ENCODE measurements at regions not wholly inside any gene's neighbourhood (a gene's known extent, or its start where the extent isn't known, plus 50 kb on each side); places are given as distances from the start of the nearest gene placed in this dataset.

GRCh38 chr9:131808291-131808690 lies 68.4 kb upstream of the RAPGEF1 start:
- no peak for TF ChIP-seq EZH2phosphoT487 (IDR thresholded peaks at IDR 0.05; ENCODE audit: unreplicated experiment)
- no peak for TF ChIP-seq EZH2 (IDR thresholded peaks at IDR 0.05; ENCODE audit: low read depth, unreplicated experiment)
- no peak for TF ChIP-seq ZNF114 (CRISPR knock-in tag; IDR thresholded peaks at IDR 0.05)
- no peak for TF ChIP-seq CREB1 (CRISPR knock-in tag; IDR thresholded peaks at IDR 0.05; ENCODE audit: low read depth)
- TF ChIP-seq, protein P1, sequence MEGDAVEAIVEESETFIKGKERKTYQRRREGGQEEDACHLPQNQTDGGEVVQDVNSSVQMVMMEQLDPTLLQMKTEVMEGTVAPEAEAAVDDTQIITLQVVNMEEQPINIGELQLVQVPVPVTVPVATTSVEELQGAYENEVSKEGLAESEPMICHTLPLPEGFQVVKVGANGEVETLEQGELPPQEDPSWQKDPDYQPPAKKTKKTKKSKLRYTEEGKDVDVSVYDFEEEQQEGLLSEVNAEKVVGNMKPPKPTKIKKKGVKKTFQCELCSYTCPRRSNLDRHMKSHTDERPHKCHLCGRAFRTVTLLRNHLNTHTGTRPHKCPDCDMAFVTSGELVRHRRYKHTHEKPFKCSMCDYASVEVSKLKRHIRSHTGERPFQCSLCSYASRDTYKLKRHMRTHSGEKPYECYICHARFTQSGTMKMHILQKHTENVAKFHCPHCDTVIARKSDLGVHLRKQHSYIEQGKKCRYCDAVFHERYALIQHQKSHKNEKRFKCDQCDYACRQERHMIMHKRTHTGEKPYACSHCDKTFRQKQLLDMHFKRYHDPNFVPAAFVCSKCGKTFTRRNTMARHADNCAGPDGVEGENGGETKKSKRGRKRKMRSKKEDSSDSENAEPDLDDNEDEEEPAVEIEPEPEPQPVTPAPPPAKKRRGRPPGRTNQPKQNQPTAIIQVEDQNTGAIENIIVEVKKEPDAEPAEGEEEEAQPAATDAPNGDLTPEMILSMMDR (conservative IDR thresholded peaks at IDR 0.05; ENCODE audit: low read depth in 2 of 2) = no peak
- no peak for TF ChIP-seq ETS1 (IDR thresholded peaks at IDR 0.05)
- TF ChIP-seq JUNB (IDR thresholded peaks at IDR 0.05; ENCODE audit: unreplicated experiment) = no peak
- TF ChIP-seq NANOG (IDR thresholded peaks at IDR 0.05; ENCODE audit: borderline replicate concordance) = no peak
- TF ChIP-seq ZNF462 (CRISPR knock-in tag; IDR thresholded peaks at IDR 0.05) = no peak
- no peaks in the 10 kb centered on the region for H3K36me3 ChIP-seq (ENCODE audit: insufficient read depth)
- Mint-ChIP-seq H3K36me3 (ENCODE audit: low read depth) (no peaks in the 10 kb centered on the region), H3K27ac (no peak overlapping the region), H3K4me1 (peaks cover 58% of the 10 kb centered on the region), H3K27me3 (ENCODE audit: insufficient read depth, low read depth, poor library complexity) (peaks cover 18% of the 10 kb centered on the region), H3K4me3 (no peak overlapping the region), H3K9me3 (no peaks in the 10 kb centered on the region)
- peaks cover 25% of the 10 kb centered on the region for H3K4me1 ChIP-seq (ENCODE audit: insufficient read depth)
- H3K9me2 ChIP-seq (ENCODE audit: insufficient read depth) = no peaks in the 10 kb centered on the region
- no peaks in the 10 kb centered on the region for H4K20me1 ChIP-seq (replicated peaks; ENCODE audit: insufficient read depth)
- H3K4me3 ChIP-seq = no peak overlapping the region
- peak overlapping the region; percentile 82; the same call in 1 of the 2 replicates for H3K4me2 ChIP-seq
- no peaks in the 10 kb centered on the region for H3F3A ChIP-seq (replicated peaks; ENCODE audit: low read depth)
- no peak for DNase-seq (ENCODE audit: low spot score)
- no peak overlapping the region; the same call in 1 of the 2 replicates for H3K27ac ChIP-seq (ENCODE audit: low read depth)
- H3K27me3 ChIP-seq (ENCODE audit: insufficient read depth) = no peaks in the 10 kb centered on the region
- H3K79me2 ChIP-seq (replicated peaks; ENCODE audit: insufficient read depth) = no peaks in the 10 kb centered on the region
- peak overlapping the region; percentile 25; the same call in 1 of the 2 replicates for H2AFZ ChIP-seq
- no peak for ATAC-seq
